ENCODE measurements at regions not wholly inside any gene's neighbourhood (a gene's known extent, or its start where the extent isn't known, plus 50 kb on each side); places are given as distances from the start of the nearest gene placed in this dataset.
A peak's percentile ranks its signal among the peaks of the same experiment; 100 is the strongest.
"Not testable (repeated sequence)": the region's sequence is repeated elsewhere in the genome, so short reads cannot be mapped to it uniquely, and the experiment has no call there.

- no peak for DNase-seq
These were observed 1697.1 kb upstream of the NUDT12 start for GRCh38 chr5:105259581-105260217.

DNA sequence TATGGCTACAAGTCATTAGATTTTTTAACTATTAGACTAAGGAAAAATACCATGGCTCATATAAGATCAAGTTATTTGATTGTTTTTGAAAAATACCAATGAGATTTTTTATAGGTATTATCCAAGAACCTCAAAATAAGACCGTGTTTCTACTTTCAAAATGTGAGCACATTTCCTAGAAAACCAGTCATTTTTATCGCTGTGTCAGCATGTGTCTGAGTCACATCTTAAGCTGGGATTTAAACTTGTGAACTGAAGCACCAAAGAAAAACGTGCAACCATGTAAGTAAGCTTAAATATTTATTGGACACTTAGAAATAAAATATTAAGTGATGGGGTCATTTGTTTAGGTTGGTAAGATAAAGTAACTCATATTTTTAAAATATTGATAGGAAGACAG lies 1676.0 kb upstream of the NUDT12 start:
- DNase-seq, result no peak

DNA sequence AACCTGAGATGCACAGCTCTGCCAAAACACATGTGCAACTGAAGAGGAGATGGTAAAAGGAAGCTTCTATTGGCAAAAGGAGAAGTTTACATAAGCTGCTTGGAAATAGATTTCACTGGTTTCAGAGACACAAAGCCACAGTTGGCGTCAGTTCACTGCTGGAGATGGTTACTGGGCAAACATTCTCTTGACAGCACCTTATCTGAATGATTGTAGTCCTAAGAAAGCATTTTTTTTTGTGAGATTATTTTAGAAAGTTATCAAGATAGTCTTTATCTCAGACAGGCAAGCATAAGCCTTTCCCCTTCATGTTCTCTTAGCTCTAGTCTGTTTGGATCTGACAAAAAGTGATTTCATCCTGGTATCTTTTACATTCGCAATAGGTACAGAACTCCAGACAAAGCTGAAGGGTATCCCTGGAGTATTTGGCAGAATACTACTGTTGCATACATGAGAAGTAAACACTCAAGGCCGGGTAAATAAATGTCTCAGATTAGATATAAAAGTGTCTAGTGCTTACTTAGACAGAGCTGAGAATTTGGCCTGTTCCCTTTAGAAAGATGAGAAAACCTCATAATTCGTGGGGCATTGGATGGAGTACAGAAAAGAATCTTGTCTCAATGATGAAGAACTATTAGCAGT lies 1668.0 kb upstream of the NUDT12 start:
- peak; percentile 86 for DNase-seq

DNA sequence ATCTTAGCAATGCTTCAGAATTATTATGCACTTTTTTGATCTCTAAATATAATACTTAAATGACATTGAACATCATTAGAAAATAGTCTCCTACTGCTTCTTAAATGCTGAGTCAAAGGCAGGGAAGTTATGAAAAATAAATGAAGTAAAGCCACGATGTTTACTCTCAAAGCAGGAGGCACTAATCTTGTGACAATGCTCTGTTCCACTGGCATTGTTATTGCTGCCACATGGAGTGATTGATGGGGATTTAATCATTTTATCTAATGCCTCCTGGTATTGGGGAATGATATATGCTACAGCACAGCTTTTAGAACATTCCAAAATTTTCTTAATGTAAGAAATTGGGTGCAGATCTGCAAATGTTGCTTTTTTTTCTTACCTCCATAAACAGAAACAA lies 1655.4 kb upstream of the NUDT12 start:
- no peak for DNase-seq

DNA sequence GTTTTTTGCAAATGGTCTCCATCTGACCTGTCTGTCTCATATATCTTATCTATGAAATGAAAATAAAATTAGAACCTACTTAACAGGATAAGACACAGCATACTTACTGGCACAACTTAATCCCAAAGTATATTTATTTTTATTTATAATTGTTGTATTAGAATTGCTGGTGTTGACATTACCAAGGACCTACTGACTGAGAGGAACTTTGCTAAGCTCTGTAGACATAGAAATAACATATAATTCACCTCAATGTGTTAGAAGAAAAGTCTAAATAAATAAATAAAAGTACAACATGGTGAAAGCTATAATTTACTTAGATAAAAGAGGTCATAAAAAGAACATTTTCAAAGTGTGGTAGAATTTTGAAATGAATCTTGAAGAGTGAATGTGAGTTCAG lies 1650.5 kb upstream of the NUDT12 start:
- DNase-seq, result no peak

- DNase-seq, result no peak
These were observed 1644.5 kb upstream of the NUDT12 start for GRCh38 chr5:105207066-105207465.

DNA sequence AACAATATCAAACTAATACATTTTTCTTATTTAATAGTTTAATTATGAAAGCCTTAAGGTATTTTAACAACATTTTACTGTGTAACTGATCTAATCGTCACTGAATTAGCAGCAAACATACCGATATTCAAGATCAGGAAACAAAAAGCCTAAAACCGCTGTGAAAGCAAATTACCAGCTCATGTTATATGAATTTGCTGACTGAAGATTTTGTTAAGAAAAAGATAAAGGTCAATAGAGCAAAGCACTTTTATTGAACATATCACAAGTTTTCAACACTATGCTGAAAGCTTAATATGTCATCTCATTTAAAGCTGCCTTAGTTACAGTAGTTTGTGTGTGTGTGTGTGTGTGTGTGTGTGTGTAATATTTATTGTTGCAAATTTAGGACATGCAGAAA lies 1634.9 kb upstream of the NUDT12 start:
- DNase-seq, result no peak

GRCh38 chr5:105195765-105196164 lies 1633.2 kb upstream of the NUDT12 start:
- no peak for DNase-seq

DNA sequence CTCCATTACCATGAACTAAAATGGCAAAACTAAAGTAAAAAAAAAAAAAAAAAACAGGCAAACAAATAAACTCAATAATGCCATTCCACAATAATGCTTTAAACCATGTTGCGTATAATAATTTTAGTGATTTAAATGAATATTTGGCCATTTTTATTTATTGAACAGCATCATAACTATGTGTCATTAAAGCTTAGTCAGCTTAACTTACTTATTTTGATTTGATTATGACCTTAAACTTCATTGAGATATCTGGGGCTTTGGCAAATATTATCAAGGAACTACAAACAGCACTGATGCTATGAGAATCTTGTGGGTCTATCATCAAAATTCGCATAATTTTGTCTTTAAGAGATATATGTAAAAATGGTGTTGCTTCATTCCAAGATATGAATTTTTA lies 1610.3 kb upstream of the NUDT12 start:
- no peak for DNase-seq

- no peak for DNase-seq
These were observed 1606.2 kb upstream of the NUDT12 start for GRCh38 chr5:105168806-105169205.

DNA sequence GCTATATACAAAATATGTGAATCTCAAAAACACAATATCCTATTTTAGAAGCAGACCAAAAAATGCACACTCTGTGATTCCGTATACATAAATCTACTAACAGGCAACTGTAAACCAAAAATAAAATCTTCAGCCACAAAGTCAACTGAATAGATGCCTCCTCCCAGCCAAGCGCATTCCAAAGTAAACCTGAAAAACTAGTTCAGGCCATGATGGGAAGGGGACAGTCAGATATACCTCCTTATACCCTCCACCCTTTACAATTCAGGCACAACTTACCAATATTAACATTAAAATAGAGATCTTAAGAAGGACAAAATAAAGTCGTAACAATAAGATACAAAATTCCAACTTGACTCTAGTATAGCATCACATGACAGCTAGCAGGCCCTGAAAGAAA lies 1604.5 kb upstream of the NUDT12 start:
- no peak for DNase-seq

DNA sequence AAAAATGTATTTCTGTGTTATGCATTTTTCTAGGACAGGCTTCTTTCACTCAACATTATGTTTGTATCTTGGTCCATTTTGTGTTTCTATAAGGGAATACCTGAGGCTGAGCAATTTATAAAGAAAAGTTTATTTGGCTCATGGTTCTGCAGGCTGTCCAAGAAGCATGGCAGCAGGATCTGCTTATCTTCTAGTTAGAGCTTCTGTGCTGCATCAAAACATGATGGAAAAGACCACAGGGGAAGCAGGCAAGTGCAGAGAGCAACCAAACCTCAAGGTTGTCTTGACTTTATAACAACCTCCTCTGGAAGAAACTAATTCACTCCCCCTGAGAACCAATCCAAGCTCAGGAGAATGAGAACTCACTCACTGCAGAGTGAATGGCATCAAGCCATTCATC lies 1601.0 kb upstream of the NUDT12 start:
- no peak for DNase-seq

GRCh38 chr5:105162557-105162956 lies 1600.0 kb upstream of the NUDT12 start:
- not testable (repeated sequence) for DNase-seq

DNA sequence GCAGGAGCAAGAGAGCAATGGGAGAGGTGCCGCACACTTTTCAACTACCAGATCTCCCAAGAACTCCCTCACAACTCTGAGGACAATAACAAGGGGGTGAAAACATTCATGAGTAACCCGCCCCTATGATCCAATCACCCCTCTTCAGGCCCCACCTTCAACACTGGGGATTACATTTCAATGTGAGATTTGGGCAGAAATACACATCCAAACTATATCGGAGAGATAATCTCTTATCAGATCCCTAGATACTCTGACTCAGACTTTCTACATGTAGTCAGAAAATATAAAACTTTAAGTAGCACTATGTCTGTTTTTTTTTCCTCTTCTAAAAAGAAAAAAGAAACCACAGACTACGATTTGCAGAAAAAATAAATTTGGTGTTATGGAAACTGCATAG lies 1595.9 kb upstream of the NUDT12 start:
- no peak for DNase-seq

DNA sequence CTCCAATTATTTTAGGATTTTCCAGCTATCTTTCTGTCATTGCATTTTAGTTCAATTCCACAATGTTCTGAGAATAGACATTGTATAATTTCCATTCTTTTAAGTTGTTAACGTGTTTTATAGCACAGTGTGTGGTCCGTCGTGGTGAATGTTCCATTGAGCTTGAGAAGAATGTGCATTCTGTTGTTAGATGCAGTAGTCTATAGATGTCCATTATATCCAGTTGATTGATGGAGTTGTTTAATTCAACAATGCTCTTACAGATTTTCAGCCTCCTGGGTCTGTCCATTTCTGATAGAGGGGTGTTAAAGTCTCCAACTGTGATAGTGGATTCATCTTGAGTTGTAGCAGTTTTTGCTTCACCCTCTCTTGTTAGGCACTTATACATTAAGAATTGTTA lies 1587.7 kb upstream of the NUDT12 start:
- DNase-seq, result no peak

DNA sequence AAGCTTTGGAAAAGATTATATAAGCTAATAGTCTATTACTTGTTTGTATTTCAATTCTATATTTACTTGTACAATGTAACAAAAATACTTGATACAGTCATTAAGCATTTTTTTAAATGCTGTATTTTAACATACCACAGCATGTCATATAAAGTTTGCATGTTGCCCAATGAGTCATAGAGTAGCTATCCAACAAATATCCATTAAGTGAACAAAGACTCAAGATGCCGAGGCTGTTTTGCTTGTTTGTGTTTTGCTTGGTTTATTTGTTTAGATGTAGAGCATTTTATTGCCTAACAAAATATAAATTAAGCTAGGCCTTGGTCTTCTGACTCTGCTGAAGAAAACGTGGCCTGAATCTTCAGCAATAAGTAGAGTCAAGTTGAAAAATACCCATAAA lies 1584.3 kb upstream of the NUDT12 start:
- DNase-seq, result no peak

DNA sequence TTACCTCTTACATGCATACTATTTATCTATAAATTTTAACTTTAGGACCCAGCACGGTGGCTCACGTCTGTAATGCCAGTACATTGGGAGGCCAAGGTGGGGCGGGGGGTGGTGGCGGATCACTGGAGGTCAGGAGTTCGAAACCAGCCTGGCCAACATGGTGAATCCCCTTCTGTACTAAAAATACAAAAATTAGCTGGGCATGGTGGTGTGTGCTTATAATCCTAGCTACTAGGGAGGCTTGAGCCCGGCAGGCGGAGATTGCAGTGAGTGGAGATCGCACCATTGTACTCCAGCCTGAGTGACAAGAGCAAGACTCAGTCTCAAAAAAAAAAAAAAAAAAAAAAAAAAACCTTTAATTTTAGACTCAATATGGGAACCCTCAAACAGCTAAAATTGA lies 1582.6 kb upstream of the NUDT12 start:
- DNase-seq, result no peak

GRCh38 chr5:105134328-105134727 lies 1571.7 kb upstream of the NUDT12 start:
- DNase-seq, result no peak

DNA sequence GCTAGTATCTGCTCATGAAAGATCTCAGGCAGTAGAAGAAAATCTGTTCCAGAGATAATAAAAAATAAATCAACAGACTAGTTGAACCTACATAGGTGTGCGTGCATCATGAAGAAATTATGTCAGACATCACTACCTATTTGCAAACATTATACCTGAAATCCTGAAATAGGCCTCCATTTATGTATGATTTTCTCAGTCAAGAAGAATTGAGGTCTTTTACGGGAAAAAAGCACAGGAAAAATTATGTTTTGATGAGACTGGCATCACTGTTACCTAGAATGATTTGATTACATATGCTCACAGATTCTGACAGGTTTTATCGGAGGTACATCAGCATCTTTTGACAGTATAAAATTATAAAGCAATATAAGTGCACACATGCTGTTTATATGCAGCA lies 1570.5 kb upstream of the NUDT12 start:
- DNase-seq, result no peak

DNA sequence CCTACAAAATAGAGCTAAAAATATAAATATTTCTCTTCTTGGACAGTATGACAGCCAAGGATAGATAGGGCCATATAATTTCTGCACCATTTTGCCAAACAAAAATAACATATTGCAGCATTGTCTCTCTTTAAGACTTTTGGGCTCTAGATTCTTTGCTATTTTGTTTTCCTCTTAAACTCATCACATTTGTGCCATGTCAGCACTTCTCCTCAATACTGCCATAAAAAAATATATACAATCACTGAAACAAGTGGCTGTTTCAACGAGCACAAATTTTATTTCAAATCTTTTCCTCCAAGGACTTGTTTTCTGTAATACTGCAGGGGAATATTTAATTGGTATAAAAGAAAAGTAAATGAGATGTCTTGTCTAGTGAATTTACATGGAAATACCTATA lies 1570.0 kb upstream of the NUDT12 start:
- no peak for DNase-seq

DNA sequence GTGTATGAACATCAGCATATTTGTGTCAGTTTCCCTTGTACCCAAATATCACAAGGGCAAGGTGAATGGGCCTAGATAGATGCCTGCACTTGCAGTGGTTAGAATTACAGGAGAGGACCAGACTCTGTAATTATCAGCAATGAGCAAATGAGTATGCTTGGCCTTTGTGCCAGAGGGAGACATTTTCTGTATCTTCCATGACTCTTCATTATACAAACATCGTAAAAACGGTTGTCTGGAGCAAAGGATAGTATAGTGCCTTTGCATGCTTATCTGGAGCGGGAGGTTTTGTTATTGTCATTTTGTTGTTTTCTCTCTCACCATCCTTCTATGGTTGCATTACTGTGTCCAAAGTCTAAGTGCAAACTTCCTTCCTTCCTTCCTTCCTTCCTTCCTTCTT lies 1568.5 kb upstream of the NUDT12 start:
- no peak for DNase-seq

GRCh38 chr5:105101577-105101976 lies 1539.0 kb upstream of the NUDT12 start:
- DNase-seq, result peak; percentile 14

DNA sequence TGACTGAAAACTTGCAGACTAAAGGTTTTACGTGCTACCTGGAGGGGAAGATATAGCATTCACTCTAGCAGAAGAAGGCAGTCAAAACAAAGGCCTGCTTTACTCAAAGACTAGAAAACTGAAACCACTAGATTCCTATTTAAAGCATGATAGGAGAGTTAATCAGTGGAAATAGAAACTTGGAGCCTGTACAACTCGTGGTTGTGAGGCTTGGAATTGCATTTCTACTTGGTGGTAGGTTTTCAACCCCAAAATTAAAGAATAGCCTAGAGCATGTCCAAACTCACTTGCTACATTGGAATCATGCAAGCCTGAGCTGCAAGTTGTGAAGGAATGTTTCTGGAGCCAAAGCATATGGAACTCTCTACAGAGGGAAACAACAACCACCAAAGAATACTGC lies 1526.4 kb upstream of the NUDT12 start:
- DNase-seq, result no peak

GRCh38 chr5:105088102-105088501 lies 1525.5 kb upstream of the NUDT12 start:
- DNase-seq, result no peak

GRCh38 chr5:105057893-105058292 lies 1495.3 kb upstream of the NUDT12 start:
- DNase-seq, result no peak
